PC-9 (cell line): ENCODE measurements at regions not wholly inside any gene's neighbourhood (a gene's known extent, or its start where the extent isn't known, plus 50 kb on each side); places are given as distances from the start of the nearest gene placed in this dataset.

Experiments used
- CTCF ChIP-seq: fragments of 200-600 bp; sonication (generic); conservative IDR thresholded peaks from 2 replicates; pipeline ENCODE4 v1.6.1; 2017; ENCODE audit warnings: mixed run types, antibody characterized with exemption, mild to moderate bottlenecking, moderate library complexity
- EZH2 ChIP-seq: fragments of 200-600 bp; sonication (generic); IDR thresholded peaks from 2 replicates; pipeline ENCODE4 v1.8.0; 2017; ENCODE audit warnings: antibody characterized with exemption, low read depth

- no peak for TF ChIP-seq CTCF
- TF ChIP-seq EZH2: no peak
These were observed 943.6 kb downstream of the LRFN5 start for GRCh38 chr14:42550310-42550709.
